HUDEP-2 (cell line): ENCODE measurements at regions not wholly inside any gene's neighbourhood (a gene's known extent, or its start where the extent isn't known, plus 50 kb on each side); places are given as distances from the start of the nearest gene placed in this dataset.

Experiments
- DNase-seq, 76 experiments: peaks; one replicate each; lab custom pipeline; 2025; ENCODE audit not compliant: unreplicated experiment in 76 of 76; lab: John Stamatoyannopoulos, UW

- no peak for DNase-seq
Observed at GRCh38 chr18:66440433-66440832, 163.5 kb downstream of the CDH19 start.

GRCh38 chr18:66439670-66440069, 164.2 kb downstream of the CDH19 start:
- no peak for DNase-seq

- DNase-seq: no peak
Observed at GRCh38 chr18:66438711-66439536, 165.0 kb downstream of the CDH19 start.

GRCh38 chr18:66432636-66433035, 171.3 kb downstream of the CDH19 start:
- no peak for DNase-seq

- no peak for DNase-seq
Observed at GRCh38 chr18:66428795-66429194, 175.1 kb downstream of the CDH19 start.

GRCh38 chr18:66419400-66419799, 184.5 kb downstream of the CDH19 start:
- no peak for DNase-seq

- no peak for DNase-seq
Observed at GRCh38 chr18:66410692-66411091, 193.2 kb downstream of the CDH19 start.

GRCh38 chr18:66395671-66396218, 208.1 kb downstream of the CDH19 start:
- DNase-seq: no peak

- no peak for DNase-seq
Observed at GRCh38 chr18:66393463-66393862, 210.4 kb downstream of the CDH19 start.

GRCh38 chr18:66377291-66377690, 226.6 kb downstream of the CDH19 start:
- no peak for DNase-seq

GRCh38 chr18:66375391-66375790, 228.5 kb downstream of the CDH19 start:
- DNase-seq: peak in 1 of 76 experiments; percentile 0

- DNase-seq: no peak
Observed at GRCh38 chr18:66346833-66347588, 256.9 kb downstream of the CDH19 start.

GRCh38 chr18:66344227-66344626, 259.7 kb downstream of the CDH19 start:
- DNase-seq: no peak

GRCh38 chr18:66342577-66342976, 261.3 kb downstream of the CDH19 start:
- no peak for DNase-seq

- DNase-seq: no peak
Observed at GRCh38 chr18:66334534-66334933, 269.4 kb downstream of the CDH19 start.

- no peak for DNase-seq
Observed at GRCh38 chr18:66329716-66330115, 274.2 kb downstream of the CDH19 start.

GRCh38 chr18:66328296-66328878, 275.5 kb downstream of the CDH19 start:
- DNase-seq: no peak

GRCh38 chr18:66325251-66325650, 278.6 kb downstream of the CDH19 start:
- DNase-seq: no peak

- DNase-seq: no peak
Observed at GRCh38 chr18:66324616-66325015, 279.3 kb downstream of the CDH19 start.

GRCh38 chr18:66317243-66318090, 286.4 kb downstream of the CDH19 start:
- no peak for DNase-seq
